Midbrain (tissue), 1 donor: ENCODE measurements at regions not wholly inside any gene's neighbourhood (a gene's known extent, or its start where the extent isn't known, plus 50 kb on each side); places are given as distances from the start of the nearest gene placed in this dataset.

Experiments
- DNase-seq: peaks from one replicate; lab custom pipeline; 2025; lab: John Stamatoyannopoulos, UW

DNA sequence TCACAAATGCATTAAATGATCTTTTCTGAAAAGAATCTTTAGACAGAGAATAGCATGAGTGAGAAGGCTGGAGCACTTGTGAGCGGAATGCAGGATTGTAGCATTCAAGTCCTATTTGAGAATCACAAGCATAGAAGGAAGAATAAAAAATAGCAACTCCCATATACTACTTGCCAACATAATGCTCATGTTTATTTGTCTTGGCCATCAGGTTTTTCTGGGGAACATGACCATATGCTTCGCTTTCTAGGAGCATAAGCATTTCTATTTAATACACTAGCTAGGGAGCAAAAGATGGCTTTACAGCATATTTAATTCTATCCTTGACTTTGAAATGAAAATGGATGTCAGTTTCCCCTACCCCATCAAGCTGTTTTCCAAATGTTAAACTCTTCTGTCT, 170.3 kb upstream of the MITF start:
- DNase-seq, result no peak

DNA sequence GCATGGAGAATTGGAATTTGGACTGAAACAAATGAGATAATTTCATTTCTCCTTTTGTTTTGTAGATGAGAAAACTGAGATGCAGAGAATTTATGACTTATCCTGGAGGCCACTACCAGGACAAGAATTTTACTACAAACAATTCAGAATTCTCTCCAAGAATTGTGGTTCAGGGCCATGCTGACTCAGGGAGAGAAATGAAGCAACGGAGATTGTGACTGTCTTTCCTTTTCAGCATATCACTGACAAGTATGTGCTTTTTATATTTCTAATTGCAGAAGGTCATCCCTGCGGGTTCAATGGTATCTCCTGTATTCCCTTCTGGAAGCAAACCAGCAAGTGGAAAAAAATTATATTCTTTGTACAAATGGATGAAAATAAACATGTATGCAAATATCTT, 170.8 kb upstream of the MITF start:
- no peak for DNase-seq

DNA sequence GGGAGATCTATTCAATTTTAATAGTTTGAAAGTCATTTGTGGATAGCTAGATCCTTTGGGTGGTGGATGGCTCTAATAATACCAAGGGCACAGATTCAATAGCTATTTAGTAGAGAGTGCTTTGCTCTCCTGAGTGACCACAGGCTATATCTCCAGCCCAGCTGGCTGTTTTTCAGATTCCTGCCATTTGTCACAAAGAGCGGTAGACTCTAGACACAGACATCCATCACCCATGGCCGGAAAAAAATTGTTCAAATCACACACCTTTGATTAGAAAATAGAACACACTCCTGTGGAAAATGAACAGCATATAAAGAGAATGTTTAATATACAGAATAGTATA, 171.6 kb upstream of the MITF start:
- no peak for DNase-seq

DNA sequence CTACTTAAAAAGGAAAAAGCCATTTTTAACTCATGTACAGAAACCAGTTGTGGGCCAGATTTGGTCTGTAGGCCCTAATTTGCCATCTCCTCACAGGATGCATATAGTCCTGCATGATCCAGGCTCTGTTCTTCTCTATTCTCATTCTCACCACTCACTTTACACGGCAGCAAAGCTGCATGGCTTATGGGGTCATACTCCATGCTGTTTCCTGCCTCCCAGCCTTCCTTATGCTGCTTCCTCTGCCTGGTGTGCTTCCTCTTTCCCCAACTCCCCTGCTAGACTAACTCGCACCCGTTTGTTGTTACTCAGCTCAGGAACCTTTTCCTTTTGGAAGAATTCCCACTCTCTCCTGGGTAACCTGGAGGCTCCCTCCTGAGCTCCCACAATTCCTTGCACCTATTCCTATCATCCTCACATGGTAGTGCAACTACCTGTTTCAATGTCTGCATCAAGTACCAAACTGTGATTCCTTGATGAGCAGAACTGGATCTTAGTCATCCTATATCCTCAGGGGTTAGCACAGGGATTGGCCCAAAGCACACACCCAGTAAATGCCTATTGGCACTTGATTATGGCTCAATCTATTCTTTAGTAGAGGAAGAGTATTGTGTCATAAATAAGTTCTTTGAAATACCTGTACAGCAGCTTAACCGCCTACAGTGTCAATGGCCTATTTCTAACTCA, 172.1 kb upstream of the MITF start:
- DNase-seq, result no peak

DNA sequence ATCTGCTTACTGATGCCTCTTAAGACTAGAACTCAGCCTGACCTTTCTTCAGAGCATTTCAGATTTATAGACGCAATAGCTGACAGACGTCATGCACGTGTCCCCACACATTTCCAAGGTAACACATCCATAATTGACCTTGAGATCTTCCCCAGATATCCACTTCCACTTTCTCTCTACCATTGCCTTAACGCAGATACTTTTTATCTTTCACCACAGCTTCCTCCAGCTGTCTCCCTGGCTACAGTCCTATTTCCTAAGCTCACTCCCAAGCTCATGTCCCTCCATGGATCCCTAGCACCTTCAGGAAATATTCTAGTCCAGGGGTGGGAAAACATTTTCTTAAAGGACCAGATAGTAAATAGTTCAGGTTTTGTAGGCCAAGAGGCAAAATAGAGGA, 173.0 kb upstream of the MITF start:
- DNase-seq, result no peak

DNA sequence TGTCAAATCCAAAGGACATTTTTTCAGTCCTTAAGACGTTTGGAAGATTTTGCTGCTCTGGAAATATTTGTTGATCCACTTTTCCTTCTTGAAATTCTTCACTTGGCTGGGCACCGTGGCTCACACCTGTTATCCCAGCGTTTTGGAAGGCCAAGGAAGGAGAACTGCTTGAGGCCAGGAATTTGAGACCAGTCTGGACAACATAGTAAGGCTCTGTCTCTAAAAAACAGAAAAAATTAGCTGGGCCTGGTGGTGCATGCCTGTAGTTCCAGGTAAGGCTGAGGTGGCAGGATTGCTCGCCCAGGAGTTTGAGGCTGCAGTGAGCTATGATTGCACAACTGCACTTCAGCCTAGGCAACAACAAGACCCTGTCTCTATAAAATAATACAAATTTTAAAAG, 173.9 kb upstream of the MITF start:
- DNase-seq, result no peak

DNA sequence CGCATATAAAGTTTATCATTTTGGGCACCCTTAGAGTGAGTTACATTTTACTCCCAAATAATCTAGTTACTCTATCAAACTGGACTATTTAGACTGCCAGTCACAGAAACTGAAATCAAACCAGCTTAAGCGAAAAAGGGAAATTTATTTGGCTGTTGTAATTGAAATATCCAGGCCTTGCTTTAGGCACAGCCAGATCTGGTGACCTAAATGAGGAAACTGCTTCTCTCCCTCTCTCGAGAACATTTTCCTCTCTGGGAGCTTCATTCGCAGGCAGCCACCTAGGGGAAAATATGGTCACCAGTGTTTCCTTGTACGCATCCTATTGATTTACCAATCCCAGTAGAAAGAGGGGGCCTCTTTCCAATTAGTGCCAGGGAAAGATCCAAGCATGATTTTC, 175.3 kb upstream of the MITF start:
- no peak for DNase-seq

DNA sequence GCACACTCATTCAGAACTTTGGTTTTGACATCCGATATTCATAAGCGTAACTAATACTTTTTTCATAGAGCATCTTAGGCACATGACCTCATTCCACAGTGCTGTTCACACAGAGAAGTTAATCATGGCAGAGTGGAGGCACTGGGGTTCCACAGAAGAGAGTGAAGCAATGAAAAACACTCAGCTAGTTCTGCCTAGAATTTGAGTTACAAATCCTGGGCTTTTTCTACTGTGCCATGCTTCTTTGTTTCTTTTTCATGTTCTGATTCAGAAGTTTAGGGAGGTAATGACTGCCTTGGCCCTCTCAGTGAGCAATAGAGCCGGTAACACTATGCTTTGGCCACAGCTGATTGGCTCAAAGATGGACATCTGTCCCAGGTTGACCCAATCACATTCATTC, 176.1 kb upstream of the MITF start:
- no peak for DNase-seq

DNA sequence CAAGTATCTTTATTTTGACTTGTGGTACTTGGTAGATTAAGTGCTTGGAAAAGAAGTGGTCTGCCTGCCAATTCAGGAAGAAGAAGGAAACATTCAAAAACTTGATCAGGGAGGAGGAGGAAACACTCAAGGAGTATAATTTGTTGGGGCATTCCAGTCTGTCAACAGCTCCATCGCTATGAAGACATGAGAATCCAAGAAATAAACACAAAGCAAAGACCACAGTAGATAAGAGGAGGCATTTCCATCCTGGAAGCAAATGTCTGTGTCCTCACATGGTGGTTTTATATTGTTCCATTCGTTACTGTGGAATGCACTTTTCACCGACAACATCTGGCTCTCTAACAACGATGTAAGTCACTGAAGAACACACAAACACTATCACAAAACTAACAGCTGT, 176.1 kb upstream of the FRMD4B start:
- no peak for DNase-seq

DNA sequence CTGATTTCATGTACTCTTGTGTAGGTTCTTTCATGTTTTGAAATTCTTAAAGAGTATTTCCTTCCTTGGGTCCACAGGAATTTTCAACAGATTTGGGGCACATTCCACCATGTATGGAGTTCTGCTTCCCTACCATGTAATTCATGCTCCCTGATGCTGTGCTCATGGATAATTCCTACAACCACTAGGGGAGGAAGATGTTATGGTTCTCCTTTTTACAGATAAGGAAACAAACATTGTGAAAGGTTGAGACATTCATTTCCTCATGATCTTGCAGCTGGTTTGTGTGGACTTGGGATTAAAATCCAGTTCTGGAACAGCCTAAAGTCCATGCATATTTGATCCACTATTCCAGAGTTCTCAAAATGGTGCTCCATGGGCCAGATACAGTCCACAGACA, 174.9 kb upstream of the FRMD4B start:
- no peak for DNase-seq

DNA sequence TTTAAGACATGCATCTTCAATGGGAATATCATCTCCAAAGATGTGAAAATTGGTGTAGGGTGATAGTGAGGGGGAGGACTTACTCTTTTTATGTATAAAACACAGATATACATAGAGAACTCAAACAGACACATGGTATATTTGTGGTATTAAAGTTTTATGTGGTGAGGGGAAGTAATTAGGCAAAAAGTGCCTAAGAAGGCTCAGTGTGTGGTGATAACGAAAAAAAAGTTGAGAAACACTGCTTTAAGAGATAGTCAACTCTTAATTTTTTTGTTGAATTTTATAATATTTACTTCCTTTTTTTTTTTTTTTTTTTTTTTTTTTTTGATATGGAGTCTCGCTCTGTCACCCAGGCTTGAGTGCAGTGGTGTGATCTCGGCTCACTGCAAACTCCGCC, 174.2 kb upstream of the FRMD4B start:
- DNase-seq, result no peak

DNA sequence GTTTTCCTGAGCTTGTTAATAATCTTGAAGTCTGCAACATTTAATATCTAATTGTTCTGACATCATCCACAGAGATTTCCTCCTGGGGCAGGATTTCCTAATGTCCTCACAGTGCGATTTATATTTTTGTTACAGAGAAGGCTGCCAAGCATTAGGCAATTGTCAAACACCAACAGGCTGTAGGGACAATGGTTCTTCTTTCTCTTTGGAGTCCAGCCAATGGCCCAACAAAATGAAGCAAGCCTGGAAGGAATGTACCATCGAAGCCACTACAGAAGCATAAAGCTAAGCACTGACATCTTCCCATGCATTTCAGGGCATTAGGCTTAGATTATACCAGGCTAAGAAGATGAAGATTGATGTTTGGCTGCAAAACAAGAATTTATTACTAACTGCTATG, 173.0 kb upstream of the FRMD4B start:
- peak; percentile 47 for DNase-seq

DNA sequence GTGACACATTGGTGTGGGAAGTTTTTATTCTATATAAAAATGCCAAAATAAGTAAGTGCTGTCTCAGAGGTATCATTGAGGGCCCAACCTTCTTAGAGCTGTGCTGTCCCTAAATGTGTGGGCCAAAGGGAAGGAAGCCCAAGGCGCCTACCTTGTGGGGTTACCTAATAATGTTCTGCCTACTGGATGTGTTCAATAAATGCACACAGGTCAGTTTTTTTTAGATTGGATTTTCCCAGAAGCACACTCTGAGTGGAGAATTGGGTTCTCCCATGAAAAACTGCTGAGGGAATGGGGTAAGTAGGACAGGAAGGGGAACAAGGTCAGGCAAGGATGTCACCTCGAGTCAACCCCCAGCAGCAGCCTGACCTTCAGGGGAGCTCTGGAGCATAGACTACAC, 168.7 kb upstream of the FRMD4B start:
- DNase-seq, result no peak

DNA sequence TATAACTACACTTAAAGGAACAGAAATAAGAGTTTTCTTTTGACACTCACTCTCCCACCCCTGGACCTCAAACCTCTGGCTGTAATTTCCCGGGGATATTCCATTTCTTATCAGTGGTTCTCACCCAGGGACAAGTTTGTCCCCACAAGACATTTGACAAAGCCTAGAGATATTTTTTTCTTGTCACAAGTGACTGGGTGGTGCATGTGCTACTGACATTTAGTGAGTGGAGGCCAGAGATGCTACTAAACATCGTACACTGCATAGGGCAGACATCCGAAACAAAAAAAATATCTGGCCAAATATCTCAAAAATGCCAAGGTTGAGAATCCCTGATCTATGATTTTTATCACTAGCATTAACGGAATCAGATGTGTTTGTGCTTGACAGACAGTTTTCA, 168.0 kb upstream of the FRMD4B start:
- no peak for DNase-seq

DNA sequence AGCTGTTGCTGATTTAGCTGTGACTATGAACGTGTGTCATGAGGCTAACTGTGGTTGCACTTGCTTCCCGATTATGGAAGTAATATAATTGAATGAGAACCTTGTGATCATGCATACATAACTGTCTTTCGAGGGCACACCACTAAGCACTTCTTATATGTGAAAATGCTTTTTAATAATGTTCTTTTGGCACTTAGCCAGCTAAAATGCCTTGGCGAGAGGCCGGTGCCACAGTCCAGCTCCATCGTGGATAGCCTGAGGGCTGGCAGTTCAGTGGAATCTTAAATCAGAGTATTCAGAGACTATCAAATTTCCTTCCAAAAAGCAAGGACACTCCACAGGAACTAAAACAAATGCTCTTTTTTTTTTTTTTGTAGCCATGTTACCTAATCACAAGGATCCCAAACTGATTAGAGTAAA, 161.6 kb upstream of the FRMD4B start:
- no peak for DNase-seq

DNA sequence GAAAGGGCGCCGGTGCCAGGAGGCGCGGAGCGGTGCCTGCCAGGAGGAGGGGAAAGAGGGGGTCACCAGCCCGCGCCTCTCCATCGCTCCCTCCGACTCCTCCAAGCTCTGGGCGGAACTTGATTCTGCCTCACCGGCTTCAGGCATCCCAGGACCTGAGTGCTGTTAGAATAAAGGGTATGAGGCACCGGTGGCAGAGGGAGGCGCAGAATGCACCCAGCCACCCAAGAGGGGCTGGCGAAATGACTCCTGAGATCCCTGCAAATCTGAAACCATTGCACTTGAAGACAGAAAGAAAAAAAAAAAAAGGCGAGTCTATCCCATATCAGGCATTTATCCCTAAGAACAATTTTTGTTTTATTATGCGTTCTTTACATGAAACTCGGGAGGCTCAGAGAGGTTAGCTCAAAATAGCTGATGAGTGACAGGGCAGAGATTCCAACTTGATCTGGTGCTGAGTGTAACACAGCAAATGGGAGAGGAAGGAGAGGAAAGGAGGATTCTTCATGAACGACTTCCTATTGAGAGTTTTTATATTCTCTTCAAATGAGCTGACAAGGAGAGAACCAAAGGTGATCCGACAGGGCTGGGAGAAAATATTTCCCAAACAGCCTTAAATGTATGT, 157.0 kb upstream of the FRMD4B start:
- no peak for DNase-seq

DNA sequence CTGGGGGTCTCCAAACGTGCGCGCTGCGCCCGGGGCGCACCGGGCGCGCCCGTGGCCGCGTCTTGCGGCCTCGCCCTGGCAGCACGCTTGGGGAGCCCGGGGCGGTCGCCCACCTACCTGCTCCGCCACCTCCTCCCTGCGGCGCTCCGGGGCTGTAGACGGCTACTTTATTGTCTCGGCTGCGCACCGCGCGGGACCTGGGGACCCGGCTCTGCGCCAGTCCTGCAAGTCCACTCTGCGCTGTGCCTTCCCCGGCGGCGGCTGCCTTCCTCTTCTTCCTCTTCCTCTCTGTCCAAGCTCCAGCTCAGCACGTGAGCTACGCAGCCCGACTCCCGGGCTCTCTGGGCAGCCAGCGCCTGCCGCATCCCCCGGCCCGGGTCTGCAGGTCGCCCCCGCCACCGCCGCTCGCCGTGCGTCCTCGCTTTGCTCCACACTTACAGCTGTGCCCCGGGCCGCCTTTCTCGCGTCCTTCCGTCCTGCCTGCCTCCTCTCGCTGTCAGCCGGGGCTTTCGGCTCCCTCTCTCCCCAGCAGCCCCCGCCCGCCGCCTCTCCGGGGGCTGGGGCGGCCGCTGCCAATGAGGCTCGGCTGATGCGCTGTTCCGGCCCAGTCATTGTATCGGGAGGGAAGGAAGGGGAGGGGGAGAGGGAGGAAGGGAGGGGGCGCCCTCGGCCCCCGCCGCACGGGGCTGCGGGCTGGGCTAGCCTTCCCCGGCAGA, 156.4 kb upstream of the FRMD4B start:
- DNase-seq, result peak; percentile 88

DNA sequence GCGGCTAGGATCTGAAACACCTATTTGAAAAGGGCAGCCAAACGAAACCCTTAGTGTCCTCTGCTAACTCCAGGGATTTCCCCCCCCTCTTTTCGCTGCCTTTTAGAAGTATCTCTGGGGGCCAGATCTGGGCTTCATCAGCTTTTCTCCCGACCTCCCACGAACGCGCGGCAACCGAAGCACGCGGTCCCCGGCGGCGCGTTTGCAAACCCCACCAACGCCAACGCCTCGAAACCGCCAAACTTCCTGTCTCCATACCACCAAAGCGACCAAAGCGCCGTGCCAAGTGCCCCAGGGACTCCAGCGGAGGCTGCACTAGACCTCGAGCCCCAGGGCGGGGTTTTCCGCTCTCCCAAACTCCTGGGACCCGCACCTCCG, 155.8 kb upstream of the FRMD4B start:
- DNase-seq, result no peak

DNA sequence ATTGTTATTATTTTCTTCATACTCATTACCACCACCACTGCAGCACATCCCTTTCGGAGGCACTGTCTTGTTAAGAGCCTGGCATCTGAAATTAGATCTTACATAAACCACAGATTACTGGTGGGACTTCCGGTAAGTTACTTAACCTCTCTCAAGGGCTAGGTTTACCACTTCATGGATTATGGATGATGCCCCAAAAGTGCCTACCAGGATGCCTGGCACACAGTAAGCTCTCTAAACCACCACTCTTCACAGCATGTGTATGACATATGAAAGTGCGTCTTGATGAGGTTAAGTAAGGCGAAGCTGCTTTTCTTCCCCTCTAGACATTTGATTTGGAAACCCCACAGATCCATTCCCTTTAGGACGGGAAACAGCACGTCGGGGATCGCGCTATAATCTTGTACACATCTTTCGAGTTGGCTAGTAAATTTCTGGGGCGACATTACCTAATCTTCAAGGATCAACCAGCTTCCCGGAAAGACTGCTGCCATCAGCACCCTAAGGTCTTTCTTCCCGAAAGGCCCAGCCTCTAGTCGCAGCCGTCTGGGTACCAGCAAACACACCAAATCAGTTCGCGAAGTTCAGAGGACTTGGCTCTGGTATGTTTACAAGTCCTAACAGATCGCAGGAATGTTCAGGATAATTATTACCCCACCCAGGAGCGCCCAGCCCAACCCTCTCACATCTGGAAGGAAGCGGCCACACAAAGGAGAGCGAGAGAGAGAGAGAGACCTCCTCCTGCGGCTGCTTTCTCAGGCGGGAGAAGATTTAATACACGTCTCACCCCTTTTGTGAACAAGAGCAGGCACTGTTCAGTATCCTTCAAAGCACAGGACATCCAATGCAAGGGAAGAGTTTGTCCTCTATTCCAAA, 155.1 kb upstream of the FRMD4B start:
- DNase-seq, result no peak

DNA sequence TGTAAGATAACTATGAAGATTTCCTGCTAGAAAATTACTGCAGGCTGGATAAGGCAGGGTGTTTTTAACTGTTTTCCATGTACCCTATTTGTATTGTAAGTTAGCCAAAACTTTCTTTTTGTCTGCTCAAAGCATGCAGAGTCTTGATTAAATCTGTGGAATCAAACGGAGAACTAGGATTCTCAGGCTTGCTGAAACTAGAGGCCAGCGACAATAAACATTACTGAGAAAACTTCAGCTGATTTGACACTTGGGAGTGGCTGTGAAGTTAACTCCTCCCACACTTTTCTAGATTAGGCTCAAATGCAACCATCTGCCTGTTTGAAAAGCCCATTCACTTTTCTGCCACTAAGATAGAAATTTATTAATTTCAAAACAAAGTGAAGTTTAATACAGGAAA, 153.2 kb upstream of the FRMD4B start:
- no peak for DNase-seq

DNA sequence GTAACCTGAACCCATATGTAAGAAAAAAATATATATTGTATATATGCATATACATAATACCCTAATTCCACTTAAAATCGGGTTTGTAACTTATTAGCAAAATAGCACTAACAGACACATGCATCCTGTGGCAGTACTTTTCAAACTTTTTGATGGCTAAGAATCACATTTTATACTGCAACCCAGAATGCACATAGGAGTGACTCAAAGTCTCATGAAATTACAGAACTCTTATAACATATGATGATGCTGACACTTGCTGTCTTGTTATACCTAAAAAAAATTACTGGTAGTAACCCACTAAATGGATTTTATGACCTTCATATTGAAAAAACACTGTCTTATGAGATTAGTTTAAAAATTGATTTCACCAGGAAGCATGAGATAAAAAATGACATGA, 152.4 kb upstream of the FRMD4B start:
- no peak for DNase-seq

DNA sequence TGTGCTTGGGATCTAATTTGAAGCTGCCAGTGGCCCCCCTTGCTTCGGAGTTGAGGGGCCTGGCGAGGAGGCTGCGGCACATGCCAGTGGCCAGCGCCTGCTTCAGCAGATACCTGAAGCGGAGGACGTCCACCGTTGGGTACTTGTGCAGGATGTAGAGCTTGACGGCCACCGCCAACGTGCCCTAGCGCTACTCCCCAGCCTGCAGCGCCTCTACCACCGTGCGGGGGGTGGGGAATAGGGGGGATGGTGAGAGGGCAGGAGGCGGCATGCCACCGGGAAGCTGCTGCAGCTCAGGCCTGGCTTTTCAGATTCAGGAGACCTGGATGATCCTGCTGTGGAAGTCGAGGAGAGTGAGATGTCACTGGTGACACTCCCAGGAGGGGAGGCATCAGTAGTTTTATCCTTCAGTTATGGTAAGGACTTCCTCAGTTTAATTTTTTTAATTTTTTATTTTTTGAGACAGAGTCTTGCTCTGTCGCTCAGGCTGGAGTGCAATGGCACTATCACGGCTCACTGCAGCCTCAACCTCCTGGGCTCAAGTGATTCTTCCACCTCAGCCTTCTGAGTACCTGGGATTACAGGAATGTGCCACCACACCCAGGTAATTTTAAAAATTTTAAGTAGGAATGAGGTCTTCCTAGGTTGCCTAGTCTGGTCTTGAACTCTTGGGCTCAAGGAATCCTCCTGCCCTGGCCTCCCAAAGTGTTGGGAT, 150.6 kb upstream of the FRMD4B start:
- no peak for DNase-seq
